KMS-11 (cell line): ENCODE measurements at regions not wholly inside any gene's neighbourhood (a gene's known extent, or its start where the extent isn't known, plus 50 kb on each side); places are given as distances from the start of the nearest gene placed in this dataset.

ENCODE experiments used
- H2AFZ ChIP-seq: fragments of 200-600 bp; sonication (generic); 2 replicates; pipeline ENCODE4 v1.6.1; 2016; ENCODE audit warnings: antibody characterized with exemption, mixed run types, low read depth
- H3K27ac ChIP-seq: fragments of 200-600 bp; sonication (generic); 2 replicates; pipeline ENCODE4 v1.6.1; 2016; ENCODE audit warnings: mild to moderate bottlenecking, mixed run types
- H3K27me3 ChIP-seq: fragments of 200-600 bp; sonication (generic); 2 replicates; pipeline ENCODE4 v1.6.1; 2017; ENCODE audit warnings: mild to moderate bottlenecking, low read depth, mixed run types, moderate library complexity; ENCODE audit not compliant: insufficient read depth
- H3K36me3 ChIP-seq: fragments of 200-600 bp; sonication (generic); 2 replicates; pipeline ENCODE4 v1.6.1; 2017; ENCODE audit warnings: mild to moderate bottlenecking, mixed run types; ENCODE audit not compliant: insufficient read depth
- H3K4me1 ChIP-seq: fragments of 200-600 bp; sonication (generic); 2 replicates; pipeline ENCODE4 v1.6.1; 2016; ENCODE audit warnings: mild to moderate bottlenecking, low read depth, mixed run types; ENCODE audit not compliant: poor library complexity, severe bottlenecking
- H3K4me2 ChIP-seq: fragments of 200-600 bp; sonication (generic); 2 replicates; pipeline ENCODE4 v1.7.0; 2016; ENCODE audit warnings: mild to moderate bottlenecking, mixed run types
- H3K4me3 ChIP-seq: fragments of 200-600 bp; sonication (generic); IDR thresholded peaks from 2 replicates; pipeline ENCODE4 v1.6.1; 2017; ENCODE audit warnings: low read depth, low read length, mixed read lengths; ENCODE audit not compliant: insufficient read depth
- H3K79me2 ChIP-seq: fragments of 200-600 bp; sonication (generic); 2 replicates; pipeline ENCODE4 v1.6.1; 2016; ENCODE audit warnings: low read depth, mixed run types; ENCODE audit not compliant: insufficient read depth
- H3K9ac ChIP-seq: fragments of 200-600 bp; sonication (generic); 2 replicates; pipeline ENCODE4 v1.6.1; 2016; ENCODE audit warnings: mild to moderate bottlenecking, mixed run types
- H4K20me1 ChIP-seq: fragments of 200-600 bp; sonication (generic); 2 replicates; pipeline ENCODE4 v1.6.1; 2016; ENCODE audit warnings: mild to moderate bottlenecking, mixed run types; ENCODE audit not compliant: insufficient read depth
- CTCF ChIP-seq: fragments of 200-600 bp; sonication (generic); conservative IDR thresholded peaks from 2 replicates; pipeline ENCODE4 v1.6.1; 2017; ENCODE audit warnings: low read depth, mild to moderate bottlenecking, antibody characterized with exemption, low read length, moderate library complexity, mixed read lengths

DNA sequence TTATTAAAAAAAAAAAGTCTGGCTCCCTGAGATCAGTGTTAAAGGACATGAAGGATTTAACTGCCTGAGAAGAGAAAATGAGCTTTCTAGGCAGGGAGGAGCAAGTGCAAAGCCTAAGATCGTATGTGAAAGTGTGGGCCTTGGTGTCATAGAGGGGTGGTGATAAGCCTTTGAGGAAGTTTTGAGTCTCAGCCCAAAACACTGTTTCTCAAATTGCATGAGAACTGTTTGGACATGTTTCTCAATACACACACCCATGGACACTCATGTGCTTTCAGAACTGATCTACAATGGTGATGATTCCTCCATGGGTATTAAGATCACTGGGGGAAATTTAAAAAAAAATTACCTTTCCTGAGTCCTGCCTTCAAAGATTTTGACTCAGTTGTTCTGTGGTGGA, 336.7 kb upstream of the RND3 start:
- Histone ChIP-seq H3K9ac (no peak overlapping the region), H3K36me3 (no peaks in the 10 kb centered on the region), H3K4me1 (no peaks in the 10 kb centered on the region), H3K4me3 (no peak overlapping the region), H3K79me2 (no peaks in the 10 kb centered on the region), H3K27me3 (no peaks in the 10 kb centered on the region), H4K20me1 (no peaks in the 10 kb centered on the region), H3K27ac (no peak overlapping the region), H3K4me2 (no peak overlapping the region), H2AFZ (no peak overlapping the region)
- TF ChIP-seq CTCF = no peak

DNA sequence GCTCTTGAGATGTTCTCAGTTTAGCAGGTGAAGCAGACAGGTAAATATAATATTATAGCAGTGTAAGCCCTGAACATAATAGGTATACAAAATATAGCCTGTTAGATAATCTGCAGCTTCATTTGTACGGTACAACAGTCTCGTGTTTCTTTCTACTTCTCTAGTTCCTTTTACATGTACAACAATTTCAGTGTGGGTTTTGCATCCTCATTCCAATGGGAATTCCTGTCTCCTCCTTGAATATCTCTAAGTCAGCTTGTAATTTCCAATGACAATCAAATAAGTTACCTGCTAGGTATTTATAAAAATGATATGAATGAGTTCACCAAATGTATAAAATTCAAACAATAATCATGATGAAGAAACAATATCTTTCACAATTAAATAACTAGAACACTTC, 330.0 kb upstream of the RND3 start:
- H3K36me3 ChIP-seq = no peaks in the 10 kb centered on the region
- no peaks in the 10 kb centered on the region for H3K27me3 ChIP-seq
- H3K27ac ChIP-seq = no peak overlapping the region
- no peaks in the 10 kb centered on the region for H3K4me1 ChIP-seq
- no peak overlapping the region for H3K4me3 ChIP-seq
- no peak overlapping the region for H2AFZ ChIP-seq
- TF ChIP-seq CTCF = no peak
- no peaks in the 10 kb centered on the region for H4K20me1 ChIP-seq
- no peak overlapping the region for H3K9ac ChIP-seq
- no peak overlapping the region for H3K4me2 ChIP-seq
- H3K79me2 ChIP-seq = no peaks in the 10 kb centered on the region

- Histone ChIP-seq H3K4me2 (no peak overlapping the region), H3K79me2 (no peaks in the 10 kb centered on the region), H3K4me1 (no peaks in the 10 kb centered on the region), H3K27me3 (no peaks in the 10 kb centered on the region), H4K20me1 (no peaks in the 10 kb centered on the region), H3K9ac (no peak overlapping the region), H3K27ac (no peak overlapping the region), H2AFZ (no peak overlapping the region), H3K4me3 (no peak overlapping the region), H3K36me3 (no peaks in the 10 kb centered on the region)
- TF ChIP-seq CTCF = no peak
Measured at GRCh38 chr2:150812664-150813367, 325.3 kb upstream of the RND3 start.

DNA sequence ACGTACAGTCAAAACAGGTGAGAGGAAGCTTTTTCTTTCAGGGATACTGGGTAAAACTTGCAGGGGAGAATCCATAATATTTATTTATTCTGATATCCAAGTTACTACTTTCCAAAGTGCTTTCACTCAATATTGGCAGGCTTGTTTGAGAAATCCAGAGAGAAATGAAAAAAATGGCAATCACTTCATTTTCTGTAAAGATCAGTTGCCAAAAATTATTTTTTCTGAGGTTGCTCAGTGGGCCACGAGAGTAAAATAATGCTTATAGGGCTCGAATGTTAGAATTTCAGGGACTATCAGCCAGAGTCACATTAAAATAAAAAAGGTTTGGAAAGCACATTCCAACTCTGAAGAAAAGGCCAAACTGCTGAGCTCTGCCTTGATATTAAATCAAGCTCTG, 324.6 kb upstream of the RND3 start:
- H3K27ac ChIP-seq = no peak overlapping the region
- H3K27me3 ChIP-seq = no peaks in the 10 kb centered on the region
- TF ChIP-seq CTCF = no peak
- H4K20me1 ChIP-seq = no peaks in the 10 kb centered on the region
- no peaks in the 10 kb centered on the region for H3K4me1 ChIP-seq
- H3K9ac ChIP-seq = no peak overlapping the region
- no peaks in the 10 kb centered on the region for H3K36me3 ChIP-seq
- no peak overlapping the region for H3K4me2 ChIP-seq
- H3K4me3 ChIP-seq = no peak overlapping the region
- no peaks in the 10 kb centered on the region for H3K79me2 ChIP-seq
- H2AFZ ChIP-seq = no peak overlapping the region
